Stimulated activated CD8-positive, alpha-beta memory T cell treated with anti-CD3 and anti-CD28 coated beads, Interleukin-4, amount 100 ng/mL, for 4 hours (primary cell): ENCODE measurements at regions not wholly inside any gene's neighbourhood (a gene's known extent, or its start where the extent isn't known, plus 50 kb on each side); places are given as distances from the start of the nearest gene placed in this dataset.

ENCODE experiments used
- DNase-seq, 2 donors: peaks; one replicate each; pipeline ENCODE4 v3.0.0-alpha.2; 2020; ENCODE audit warnings: low read depth in 2 of 2, low spot score in 1 of 2

GRCh38 chr22:27571463-27572277 lies 229.9 kb downstream of the MN1 start:
- no peak for DNase-seq

- no peak for DNase-seq
These were observed 229.3 kb downstream of the MN1 start for GRCh38 chr22:27572278-27572666.

- no peak for DNase-seq
These were observed 228.1 kb downstream of the MN1 start for GRCh38 chr22:27573280-27574001.

DNA sequence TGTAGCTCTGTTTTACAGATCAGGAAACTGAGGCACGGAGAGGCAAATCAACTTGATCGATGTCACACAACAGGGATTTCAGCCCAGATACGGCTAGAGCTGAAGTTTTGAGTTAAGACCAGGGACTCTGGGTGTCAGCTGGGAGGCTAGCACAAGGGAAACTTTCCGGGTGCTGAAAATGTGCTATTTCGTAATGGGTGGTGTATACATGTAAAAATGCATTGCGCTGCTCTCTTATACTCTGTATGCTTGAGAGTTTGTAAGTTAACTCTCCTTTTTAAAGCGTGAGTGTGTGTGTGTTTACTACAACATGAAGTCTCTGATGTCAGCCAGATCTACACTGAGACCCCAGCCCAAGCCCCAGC lies 227.6 kb downstream of the MN1 start:
- no peak for DNase-seq

DNA sequence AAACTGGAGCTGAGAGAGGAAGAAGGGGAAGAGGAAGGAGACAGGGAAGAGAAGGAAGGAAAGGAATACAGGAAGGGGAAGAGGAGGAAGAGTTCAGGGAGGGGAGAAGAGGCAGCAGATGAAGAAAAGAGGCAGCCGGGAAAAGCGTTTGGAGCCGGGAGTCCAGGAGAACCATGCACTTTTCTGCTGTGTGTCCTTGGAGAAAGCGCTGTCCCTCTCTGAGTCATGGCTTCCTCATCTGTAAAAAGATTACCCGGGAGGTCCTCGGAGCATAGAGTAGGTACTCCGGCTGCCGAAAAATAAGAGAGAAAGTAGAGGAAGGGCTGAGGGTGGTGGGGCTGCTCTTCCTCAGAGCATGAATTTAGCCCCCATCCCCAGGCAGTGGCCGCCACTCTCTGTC lies 226.9 kb downstream of the MN1 start:
- no peak for DNase-seq

- DNase-seq, result no peak
These were observed 226.2 kb downstream of the MN1 start for GRCh38 chr22:27575348-27575747.

- no peak for DNase-seq
These were observed 225.1 kb downstream of the MN1 start for GRCh38 chr22:27576413-27576812.

GRCh38 chr22:27576815-27577573 lies 224.6 kb downstream of the MN1 start:
- DNase-seq, result no peak

DNA sequence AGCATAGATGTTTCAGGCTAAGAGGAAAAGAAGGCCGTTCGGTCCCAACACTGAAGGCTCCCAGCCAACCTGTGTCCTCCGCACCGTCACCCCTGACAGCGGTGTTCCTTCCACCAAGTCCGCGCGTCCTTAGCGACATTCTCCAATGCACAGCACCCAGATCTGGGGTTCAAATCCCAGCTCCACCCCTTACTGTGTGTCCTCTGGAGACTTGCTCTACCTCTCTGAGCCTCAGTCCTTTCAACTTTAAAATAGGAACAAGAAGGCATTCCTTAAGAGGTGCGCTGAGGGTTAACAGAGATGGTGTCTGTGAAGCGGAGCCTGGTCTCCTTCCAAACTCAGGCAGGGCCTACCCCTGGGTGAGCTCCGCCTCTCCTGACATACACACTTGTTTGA lies 224.0 kb downstream of the MN1 start:
- DNase-seq, result no peak

DNA sequence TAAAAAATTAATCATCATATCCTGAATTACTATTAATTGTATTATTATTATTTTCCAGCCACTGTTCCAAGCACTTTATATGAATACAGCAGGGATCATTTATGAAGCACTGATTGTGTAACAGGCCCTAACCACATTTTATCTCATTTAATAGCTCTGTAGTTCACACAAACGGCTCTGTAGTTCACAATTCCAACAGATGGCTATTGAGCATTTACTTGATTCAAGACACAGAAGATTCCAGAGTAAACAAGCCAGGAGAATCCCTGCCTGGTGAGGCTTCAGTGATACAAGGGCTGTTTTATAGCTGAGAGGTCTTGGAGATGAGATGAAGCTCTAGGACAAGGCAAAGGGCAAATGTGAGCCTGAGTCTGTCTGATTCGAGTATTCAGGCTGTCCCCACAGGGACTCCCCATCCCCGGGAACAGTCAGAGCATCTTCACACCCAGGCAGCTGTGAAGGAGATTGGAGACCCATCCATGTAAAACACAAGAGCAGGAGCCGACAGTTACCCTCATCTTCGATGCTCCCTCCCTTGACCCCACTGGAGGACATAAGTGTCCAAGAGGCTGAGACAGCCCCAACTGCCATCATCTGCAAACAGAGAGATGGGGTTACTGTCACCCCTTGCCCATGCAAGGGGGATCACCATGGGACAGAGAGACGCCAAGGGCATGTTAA lies 222.5 kb downstream of the MN1 start:
- no peak for DNase-seq

DNA sequence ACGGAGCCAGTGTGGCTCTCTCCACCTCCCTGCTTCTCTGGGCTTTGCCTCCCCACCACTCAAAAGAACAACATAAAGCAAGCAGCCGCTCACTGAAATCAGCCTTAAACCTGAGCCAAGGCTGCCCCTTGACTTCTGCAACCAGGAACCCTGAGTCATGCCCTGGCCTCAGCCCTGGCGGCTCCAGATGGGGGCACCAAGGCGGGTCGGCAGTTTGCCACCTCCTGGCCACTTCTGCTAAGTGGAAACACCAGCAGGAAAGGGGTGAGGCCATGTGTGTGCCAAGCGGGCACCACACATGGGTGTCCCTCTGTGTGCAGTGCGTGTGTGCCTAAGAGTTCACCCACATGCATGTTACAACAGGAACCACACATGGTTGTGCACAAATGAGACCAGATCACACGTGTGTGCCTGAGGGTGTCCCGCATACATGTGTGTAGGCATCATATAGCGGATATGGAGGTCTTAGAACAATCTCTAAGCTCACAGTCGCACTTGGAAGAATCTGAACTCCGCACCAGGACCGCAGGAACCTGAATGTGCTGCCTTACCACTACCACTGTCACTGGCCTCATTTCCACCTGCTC lies 221.2 kb downstream of the MN1 start:
- DNase-seq, result no peak

DNA sequence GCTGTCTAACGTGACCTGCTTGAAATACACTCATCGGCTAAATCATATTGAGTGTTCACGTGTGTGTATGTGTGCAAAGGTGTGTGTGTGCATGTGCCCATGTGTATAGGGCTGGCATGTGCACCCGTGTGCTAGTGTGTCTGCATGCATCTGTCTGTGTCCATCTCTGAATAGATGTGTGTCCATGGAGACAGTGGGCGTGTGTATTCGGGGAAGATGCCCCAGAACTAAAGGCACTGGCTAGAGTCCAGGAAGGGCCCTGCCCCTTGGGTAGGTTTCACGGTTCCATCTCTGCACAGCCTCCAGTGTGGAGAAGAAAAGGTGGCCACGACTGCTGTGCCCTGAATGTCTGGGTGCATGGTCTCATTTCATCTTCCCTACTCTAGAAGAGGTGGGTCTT lies 220.3 kb downstream of the MN1 start:
- no peak for DNase-seq

DNA sequence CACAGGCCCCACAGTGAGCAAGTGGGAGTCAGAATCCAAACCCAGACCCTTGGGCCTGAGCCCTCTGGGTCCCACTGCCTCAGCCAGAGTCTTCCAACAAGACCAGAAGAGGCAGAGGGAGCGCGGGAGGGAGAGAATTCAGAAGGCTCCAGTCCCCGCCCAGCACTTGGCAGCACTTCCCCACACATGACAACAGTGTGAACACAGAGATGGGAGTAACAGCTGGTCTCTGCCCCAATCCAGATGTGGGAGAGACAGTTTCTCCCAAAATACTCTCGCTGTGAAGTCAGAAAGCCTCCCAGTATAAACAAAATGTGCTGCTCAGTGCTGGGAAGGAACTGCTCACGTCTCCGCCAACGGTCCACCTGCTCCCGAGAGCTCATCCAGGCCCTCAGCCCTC lies 219.9 kb downstream of the MN1 start:
- no peak for DNase-seq

DNA sequence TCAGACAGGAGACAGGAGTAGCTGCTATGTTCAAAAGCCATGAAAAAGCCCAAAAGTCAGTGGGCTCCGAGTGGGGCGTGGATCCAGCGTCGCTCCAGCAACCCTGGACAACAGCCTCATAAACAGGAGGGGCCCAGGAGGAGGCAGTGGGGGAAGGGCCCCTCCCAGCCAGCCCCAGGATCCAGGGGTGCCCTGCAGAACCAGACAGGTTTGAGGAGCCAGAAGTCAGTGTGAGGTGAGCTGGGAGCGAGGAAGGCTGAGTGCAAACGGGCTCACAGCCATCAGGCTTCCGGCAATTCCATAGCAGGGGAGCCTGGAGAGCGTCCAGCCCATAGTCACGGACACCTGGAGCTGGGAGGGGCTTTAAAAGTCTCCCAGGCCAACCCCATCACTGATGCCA lies 217.7 kb downstream of the MN1 start:
- DNase-seq, result no peak

GRCh38 chr22:27585141-27585540 lies 216.4 kb downstream of the MN1 start:
- no peak for DNase-seq

- DNase-seq, result no peak
These were observed 213.3 kb downstream of the MN1 start for GRCh38 chr22:27588268-27588667.

DNA sequence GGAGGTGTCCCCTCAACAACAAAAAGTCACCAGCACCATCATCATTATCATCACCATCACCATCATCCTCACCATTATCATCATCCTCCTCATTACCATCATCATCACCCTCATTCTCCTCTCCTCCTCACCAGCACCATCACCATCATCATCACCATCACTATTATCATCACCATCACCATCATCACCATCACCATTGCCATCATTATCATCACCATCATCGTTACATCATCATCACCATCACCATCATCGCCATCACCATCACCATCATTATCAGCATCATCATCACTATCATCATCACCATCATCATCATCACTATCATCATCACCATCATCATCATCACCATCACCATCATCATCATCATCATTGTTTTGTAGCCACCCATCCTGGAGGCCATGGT lies 212.6 kb downstream of the MN1 start:
- DNase-seq, result no peak

GRCh38 chr22:27591060-27591459 lies 210.5 kb downstream of the MN1 start:
- no peak for DNase-seq

DNA sequence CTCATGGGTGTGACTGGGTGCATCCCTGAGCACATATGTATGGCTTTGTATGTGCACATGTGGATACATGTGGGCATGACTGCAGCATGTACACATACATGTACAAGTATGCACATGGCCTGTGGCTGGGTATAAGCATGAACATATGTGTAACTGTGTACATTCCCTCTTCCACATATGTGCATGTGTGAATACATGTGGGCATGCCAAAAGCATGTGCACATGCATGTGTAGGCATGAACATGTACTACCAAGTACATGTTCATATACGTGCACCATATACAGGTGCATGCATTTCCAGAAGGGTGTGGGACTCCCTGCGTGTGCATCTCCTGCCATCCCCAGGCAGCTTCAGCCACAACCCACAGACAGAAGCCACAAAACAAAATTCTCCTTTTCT lies 208.2 kb downstream of the MN1 start:
- no peak for DNase-seq

GRCh38 chr22:27594020-27594419 lies 207.5 kb downstream of the MN1 start:
- DNase-seq, result no peak

DNA sequence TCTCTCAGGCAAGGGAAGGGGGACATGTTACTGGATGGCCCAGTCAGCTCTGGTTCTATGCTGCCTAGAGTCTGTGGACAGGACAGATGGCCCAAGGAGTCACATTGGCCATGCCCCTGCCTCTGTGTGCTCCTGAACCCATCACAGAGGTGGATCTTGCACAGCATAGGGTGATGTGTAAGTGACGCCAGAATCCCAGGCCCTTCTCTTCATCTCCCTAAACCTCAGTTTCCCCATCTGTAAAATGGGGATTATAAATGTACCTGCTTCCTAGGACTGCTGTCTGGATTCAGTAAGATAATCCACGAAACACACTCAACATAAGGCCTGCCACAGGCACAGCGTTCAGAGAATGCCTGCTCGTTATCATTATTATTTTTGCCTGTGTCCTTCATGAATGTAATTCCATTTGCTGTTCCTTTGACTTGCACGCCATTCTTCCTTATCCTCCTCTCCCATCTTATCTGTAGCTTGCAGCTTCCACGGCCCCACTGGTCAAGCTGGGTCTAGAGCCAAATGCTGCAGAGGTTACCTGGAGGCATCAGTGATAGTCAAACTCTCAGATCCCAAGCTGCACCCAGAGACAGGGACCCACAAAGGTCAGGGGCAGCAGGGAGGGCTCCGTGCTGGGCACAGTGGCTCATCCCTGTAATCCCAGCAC lies 207.0 kb downstream of the MN1 start:
- DNase-seq, result no peak
